ENCODE measurements at regions not wholly inside any gene's neighbourhood (a gene's known extent, or its start where the extent isn't known, plus 50 kb on each side); places are given as distances from the start of the nearest gene placed in this dataset.

DNA sequence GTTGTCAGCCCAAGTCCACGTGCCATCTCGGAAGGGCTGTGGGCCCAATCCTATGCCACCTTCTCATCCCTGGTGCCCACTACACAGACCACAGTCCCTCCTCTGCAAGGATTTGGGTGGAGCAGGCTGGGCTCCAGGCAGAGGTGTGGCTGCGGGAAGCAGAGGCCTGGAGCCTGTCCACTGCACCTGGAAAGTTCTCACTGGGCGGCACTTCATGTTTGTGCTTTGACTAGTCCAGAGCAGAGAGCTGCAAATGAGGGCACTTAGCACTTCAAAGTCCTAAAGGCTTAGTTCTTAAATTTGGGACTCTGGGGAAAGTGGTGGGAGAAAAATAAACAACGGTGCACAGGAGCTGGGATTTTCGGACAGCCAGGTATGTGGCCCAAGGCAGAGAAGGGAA lies 308.9 kb upstream of the POU3F3 start:
- no peak for TF ChIP-seq EZH2phosphoT487 (conservative IDR thresholded peaks at IDR 0.05; ENCODE audit: low read length)
- TF ChIP-seq, protein P1, sequence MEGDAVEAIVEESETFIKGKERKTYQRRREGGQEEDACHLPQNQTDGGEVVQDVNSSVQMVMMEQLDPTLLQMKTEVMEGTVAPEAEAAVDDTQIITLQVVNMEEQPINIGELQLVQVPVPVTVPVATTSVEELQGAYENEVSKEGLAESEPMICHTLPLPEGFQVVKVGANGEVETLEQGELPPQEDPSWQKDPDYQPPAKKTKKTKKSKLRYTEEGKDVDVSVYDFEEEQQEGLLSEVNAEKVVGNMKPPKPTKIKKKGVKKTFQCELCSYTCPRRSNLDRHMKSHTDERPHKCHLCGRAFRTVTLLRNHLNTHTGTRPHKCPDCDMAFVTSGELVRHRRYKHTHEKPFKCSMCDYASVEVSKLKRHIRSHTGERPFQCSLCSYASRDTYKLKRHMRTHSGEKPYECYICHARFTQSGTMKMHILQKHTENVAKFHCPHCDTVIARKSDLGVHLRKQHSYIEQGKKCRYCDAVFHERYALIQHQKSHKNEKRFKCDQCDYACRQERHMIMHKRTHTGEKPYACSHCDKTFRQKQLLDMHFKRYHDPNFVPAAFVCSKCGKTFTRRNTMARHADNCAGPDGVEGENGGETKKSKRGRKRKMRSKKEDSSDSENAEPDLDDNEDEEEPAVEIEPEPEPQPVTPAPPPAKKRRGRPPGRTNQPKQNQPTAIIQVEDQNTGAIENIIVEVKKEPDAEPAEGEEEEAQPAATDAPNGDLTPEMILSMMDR (IDR thresholded peaks at IDR 0.05; ENCODE audit: insufficient read depth, low read length, poor library complexity, severe bottlenecking): no peak
